PFSK-1 (cell line): ENCODE measurements at regions not wholly inside any gene's neighbourhood (a gene's known extent, or its start where the extent isn't known, plus 50 kb on each side); places are given as distances from the start of the nearest gene placed in this dataset.

Experiments used
- POLR2AphosphoS5 ChIP-seq: IDR thresholded peaks from 2 replicates; pipeline ENCODE4 v1.6.1; 2012; ENCODE audit warnings: low read depth, mild to moderate bottlenecking, control low read depth, low read length, moderate library complexity
- REST ChIP-seq, 2 experiments: IDR thresholded peaks; 2 replicates each; pipeline versions ENCODE4 v1.6.1 to v1.8.0; 2011 to 2012; ENCODE audit warnings: low read depth in 2 of 2, low read length in 2 of 2, control low read depth in 1 of 2, inconsistent platforms in 1 of 2, mild to moderate bottlenecking in 1 of 2, moderate library complexity in 1 of 2; ENCODE audit not compliant: insufficient read depth in 1 of 2

DNA sequence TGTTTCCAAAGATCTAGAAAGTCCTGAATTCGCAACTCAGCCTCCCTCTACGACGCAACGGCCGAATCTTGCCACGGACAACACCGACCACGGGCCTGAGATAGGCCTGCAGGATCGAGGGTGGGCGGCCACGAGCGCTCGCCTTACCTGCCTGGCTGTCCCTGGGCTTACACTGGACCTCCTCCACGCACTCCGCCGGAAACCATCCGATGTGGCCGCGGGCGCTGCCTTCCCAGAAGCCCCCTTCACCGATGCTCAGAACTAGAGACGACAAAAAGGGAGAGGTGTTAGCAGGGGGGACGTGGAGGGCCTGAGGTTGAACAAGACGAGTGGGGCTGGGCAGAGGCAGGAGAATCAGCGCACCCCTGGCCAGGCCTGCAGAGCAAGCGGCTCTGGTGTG, 400.0 kb downstream of the CTTN start:
- TF ChIP-seq REST (IDR thresholded peaks at IDR 0.05; ENCODE audit: insufficient read depth in 1 of 2, low read depth in 2 of 2, low read length in 2 of 2) (no peak), POLR2AphosphoS5 (no peak)
